GM19025 (cell line): ENCODE measurements at regions not wholly inside any gene's neighbourhood (a gene's known extent, or its start where the extent isn't known, plus 50 kb on each side); places are given as distances from the start of the nearest gene placed in this dataset.
"Not testable (repeated sequence)": the region's sequence is repeated elsewhere in the genome, so short reads cannot be mapped to it uniquely, and the experiment has no call there.

Experiments used
- ATAC-seq: cut with Tn5 transposase; IDR thresholded peaks from one replicate; pipeline ENCODE4 v1.9.1; 2021; ENCODE audit warnings: mild to moderate bottlenecking, low read depth, moderate library complexity; ENCODE audit not compliant: unreplicated experiment

GRCh38 chr2:59774821-59775433 is 778.5 kb downstream of the BCL11A start:
- ATAC-seq, result no peak

GRCh38 chr2:59770651-59771050 is 782.8 kb downstream of the BCL11A start:
- no peak for ATAC-seq

DNA sequence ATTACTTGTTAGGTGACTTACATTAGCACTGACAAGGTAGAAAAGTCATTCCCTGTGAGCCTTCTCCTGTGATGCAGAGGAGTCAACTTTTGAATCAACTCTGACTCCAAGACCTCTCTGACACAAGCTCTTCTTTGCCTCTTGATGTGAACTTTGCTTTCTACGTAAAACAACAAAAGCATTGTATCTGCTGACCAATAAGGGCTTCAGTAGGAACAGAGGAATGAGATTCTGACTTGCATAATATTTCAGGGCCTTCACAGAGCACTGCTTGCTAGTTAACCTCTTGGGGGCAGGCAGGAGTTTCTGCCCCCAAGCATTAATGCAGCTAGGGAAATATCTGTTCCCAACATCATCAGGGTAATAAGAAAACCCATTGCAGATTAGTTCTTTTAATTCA is 791.5 kb downstream of the BCL11A start:
- no peak for ATAC-seq

DNA sequence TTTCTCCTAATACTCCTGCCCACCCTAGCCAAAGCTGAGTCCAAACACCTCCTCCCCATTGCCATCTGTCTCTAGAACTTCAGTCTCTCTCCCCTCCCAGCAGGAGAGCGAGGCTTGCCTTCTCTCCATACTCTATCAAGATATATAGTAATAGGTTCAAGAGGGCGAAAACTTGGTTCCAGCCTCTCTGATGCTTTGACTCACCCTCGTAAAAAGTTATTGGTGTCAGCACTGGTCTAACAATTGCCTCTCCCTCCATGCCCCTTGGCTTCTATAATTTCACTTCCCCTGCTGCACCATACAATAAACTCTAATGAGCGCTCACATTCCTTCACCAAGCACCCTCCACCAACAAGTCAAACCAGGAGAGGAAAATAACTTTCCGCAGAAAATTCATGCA is 797.3 kb downstream of the BCL11A start:
- no peak for ATAC-seq

DNA sequence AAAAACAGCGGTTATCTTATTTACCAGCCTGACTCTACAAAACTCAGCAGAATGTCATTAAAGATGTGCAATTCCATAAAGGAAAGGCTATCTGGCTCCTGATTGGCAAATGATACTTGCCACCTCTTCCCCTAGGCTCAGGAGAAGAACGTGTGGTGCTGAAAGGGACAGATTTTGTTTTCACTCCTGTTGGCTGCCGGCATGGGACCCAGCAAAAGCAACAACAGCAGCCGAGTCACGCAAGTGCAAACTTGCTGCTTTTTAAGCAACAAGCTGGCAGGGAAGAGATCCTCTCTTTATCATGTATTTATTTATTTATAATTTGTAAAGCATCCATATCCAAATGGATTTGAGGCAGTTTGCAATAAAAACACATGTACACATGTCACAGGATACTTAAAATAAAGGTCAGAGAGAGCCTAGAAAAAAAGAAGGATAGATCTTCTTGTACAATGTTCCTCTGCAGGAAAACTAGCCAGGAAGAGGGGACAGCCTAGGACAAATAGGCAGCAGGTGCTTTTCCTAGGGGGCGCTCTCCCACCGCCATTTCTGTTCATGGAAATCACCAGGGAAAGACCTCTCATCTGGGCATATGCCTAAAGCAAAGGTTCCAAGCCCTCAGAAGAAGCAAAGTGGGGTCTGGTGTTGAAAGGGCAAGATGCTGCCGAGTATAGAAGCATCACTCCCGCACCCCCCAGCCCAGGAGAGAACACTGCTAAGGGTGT is 799.3 kb downstream of the BCL11A start:
- no peak for ATAC-seq

GRCh38 chr2:59752512-59752911 is 800.9 kb downstream of the BCL11A start:
- no peak for ATAC-seq

- ATAC-seq, result no peak
Measured at GRCh38 chr2:59752071-59752470, 801.4 kb downstream of the BCL11A start.

DNA sequence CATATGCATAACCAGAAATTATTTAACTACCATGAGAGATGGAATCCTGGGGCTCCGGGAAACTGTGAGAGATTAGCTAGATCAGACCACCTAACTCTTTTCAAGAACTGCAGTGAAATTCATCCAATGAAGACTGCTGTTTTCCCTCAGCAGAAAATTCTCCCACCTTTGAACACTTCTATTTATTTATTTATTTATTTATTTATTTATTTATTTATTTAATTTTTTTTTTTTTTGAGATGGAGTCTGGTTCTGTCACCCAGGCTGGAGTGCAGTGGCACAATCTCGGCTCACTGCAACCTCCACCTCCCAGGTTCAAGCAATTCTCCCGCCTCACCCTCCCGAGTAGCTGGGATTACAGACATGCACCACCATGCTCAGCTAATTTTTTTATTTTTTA is 802.2 kb downstream of the BCL11A start:
- ATAC-seq, result not testable (repeated sequence)

GRCh38 chr2:59746291-59746690 is 807.2 kb downstream of the BCL11A start:
- ATAC-seq, result no peak

- ATAC-seq, result no peak
Measured at GRCh38 chr2:59745085-59745484, 808.4 kb downstream of the BCL11A start.

GRCh38 chr2:59744436-59744835 is 809.0 kb downstream of the BCL11A start:
- ATAC-seq, result no peak

GRCh38 chr2:59741840-59742239 is 811.6 kb downstream of the BCL11A start:
- no peak for ATAC-seq

- ATAC-seq, result no peak
Measured at GRCh38 chr2:59739166-59739565, 814.3 kb downstream of the BCL11A start.

GRCh38 chr2:59737299-59737698 is 816.2 kb downstream of the BCL11A start:
- no peak for ATAC-seq

DNA sequence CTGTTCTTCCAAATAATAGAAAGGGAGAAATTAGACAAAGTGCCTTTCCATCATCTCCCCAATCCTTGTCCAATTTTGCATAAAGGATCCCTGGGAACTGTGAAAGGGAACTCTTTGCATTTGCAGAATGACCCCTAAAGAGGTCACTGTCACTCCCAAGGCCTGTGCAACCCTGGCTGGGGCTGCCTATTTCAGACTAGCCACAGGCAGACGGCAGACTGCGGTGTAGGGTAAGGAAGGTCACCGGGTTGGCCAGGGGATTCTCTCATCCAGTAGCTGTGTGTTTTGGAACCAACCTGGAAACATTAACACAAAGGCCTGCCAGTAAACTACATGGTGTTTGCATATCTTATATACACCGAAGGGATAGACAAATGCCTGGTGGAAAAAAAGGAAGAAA is 818.7 kb downstream of the BCL11A start:
- no peak for ATAC-seq

- no peak for ATAC-seq
Measured at GRCh38 chr2:59733970-59734369, 819.5 kb downstream of the BCL11A start.

DNA sequence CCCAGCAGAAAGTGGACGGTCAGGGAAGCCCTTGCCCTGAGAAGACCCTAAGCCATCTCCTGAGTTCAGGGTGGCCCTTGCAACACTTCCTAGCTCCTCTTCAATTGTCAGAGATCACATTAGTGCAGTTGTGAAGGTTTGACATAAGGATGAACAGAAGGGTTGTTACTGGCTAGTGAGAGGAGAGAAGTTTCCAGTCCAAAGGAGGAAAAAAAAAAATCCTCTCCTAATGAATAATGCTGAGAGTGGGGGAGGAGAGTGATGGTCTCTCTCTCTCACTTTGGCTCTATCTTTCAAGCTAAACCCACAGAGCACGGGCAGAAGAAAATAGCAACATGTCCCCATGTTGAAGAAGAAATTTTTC is 819.9 kb downstream of the BCL11A start:
- no peak for ATAC-seq

DNA sequence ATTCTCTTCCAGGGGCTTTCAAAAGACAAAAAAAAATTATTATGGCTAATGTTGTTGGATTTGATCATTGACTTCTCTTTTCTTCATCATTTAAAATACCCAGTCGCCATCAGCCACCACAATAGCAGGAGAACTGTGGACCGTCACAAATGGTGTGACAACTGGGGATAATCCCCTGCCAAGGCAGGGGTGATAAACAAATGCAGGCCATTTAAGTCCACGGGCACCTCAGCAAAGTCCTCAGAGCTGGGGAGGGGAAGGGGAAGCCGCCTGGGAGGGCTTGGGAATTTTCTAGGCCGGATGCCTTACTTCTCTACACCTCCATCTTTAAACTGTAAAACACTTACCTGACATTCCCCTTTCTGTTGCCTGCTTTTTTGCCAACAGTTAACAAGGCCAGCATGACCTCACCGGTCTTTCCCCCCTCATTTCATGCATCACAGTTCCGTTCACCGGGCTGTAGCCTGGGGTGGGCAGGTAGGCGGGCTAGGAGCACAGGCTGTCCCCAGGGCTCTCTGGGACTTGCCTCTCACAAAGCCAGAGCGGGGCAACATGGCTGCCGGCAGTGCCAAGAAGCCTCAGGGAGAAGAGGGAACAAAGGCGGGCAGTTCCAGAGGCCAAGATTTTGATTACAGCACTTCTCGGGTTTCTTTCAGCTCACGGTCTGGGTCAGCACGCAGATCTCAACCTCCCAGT is 820.4 kb downstream of the BCL11A start:
- ATAC-seq, result no peak

DNA sequence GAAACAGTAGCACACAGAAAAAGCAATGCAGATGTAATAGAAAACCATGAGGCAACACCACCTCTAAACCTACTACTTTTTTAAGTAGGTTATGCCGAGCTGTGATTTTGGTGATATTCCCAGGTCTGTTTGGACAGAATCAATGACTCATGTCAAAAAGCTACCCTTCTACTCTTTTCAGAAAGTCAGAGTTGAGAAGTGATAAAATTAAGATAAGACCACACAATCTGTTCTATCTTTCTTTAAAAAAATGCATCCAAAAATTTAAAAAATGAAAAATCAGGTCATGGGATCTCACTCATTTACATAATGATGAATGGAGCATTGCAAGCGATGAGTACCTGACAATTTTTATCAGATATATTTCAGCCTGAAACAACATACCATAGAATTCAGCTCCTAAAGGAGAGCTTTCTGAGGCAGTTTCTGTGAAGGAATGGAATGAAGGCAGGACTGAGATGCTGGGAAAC is 826.3 kb downstream of the BCL11A start:
- no peak for ATAC-seq

DNA sequence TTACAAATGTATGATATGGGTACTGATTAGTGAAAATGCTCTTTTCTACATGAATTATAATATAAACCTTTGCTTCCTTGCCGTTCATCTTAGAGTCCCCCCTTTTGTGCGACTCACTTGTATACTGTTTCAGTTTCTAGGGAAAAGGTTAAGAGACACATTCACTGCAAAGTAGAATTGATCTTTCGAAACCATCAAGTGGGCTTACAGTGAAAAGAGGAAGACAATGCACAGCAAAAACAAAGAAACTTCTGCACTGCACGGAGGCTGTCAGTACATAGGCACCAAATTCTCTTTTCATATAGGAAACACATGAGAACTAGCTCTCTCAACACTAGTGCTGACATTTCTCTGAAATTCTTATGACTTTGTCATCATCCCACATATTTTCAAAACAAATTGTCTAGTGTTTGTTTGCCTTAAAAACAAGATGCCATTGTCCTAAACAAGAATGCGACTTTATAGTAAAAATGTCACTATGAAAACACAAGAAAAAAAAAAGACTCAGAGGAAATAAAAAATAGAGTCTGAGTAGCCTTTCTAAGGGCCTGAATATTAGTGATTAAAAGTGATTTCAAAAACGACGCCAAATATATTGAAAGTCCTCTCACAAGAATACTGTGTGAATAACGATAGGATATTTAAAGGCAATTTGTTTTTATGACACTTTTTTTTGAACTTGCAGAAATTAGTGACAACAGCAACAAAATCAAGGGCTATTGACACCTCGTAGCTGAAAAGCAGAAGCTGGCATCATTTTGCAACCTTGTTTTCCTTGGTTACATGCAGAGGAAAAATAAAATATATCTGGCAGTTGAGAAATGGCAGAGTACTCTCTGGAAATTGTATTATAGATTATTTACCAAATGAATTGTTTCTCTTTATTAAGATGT is 827.0 kb downstream of the BCL11A start:
- no peak for ATAC-seq

DNA sequence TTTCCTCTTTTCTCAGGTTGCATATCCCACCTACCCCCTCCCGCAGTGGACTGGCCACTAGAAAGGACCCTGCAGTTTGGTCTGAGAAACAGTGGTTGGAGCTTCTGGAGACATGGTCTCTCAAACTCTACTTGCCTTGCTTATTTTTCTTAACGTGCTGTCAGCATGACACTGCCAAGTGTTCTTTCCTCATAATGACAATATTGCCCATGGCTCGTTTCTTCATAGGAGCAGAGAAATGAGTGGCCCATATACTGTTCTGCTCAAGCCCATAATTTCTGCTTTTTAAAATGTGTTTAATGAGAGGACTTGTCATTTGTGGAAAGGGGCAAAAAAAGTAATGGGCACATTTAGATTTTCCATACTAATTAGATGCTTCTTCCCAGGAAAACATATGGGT is 828.7 kb downstream of the BCL11A start:
- no peak for ATAC-seq
